ENCODE measurements at regions not wholly inside any gene's neighbourhood (a gene's known extent, or its start where the extent isn't known, plus 50 kb on each side); places are given as distances from the start of the nearest gene placed in this dataset.

DNA sequence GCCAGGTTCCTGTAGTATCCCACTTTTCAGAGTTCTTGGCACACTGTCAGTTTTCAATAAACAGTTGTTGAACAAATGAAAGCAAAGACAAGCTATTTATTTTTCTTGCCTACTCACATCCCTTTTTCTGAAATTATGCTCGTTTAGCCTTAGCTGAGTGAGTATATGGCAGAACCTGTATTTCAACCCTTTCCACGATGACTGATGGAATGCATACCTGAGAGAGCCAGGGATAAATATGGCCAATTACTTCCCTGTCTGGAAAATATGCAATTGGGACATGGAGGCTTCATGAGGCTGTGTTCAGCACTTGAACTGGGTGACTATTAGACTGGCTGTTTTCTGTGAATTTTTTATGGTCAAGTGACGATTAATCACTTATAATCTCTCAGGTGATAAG is 144.5 kb upstream of the POT1 start:
- TF ChIP-seq, protein P1, sequence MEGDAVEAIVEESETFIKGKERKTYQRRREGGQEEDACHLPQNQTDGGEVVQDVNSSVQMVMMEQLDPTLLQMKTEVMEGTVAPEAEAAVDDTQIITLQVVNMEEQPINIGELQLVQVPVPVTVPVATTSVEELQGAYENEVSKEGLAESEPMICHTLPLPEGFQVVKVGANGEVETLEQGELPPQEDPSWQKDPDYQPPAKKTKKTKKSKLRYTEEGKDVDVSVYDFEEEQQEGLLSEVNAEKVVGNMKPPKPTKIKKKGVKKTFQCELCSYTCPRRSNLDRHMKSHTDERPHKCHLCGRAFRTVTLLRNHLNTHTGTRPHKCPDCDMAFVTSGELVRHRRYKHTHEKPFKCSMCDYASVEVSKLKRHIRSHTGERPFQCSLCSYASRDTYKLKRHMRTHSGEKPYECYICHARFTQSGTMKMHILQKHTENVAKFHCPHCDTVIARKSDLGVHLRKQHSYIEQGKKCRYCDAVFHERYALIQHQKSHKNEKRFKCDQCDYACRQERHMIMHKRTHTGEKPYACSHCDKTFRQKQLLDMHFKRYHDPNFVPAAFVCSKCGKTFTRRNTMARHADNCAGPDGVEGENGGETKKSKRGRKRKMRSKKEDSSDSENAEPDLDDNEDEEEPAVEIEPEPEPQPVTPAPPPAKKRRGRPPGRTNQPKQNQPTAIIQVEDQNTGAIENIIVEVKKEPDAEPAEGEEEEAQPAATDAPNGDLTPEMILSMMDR (IDR thresholded peaks at IDR 0.05; ENCODE audit: low read depth, low read length, poor library complexity, severe bottlenecking) = no peak
- no peak for TF ChIP-seq EZH2phosphoT487 (IDR thresholded peaks at IDR 0.05; ENCODE audit: borderline replicate concordance, low read length)

Data from DOHH2 (cell line).